Fibroblast of lung (primary cell): ENCODE measurements at regions not wholly inside any gene's neighbourhood (a gene's known extent, or its start where the extent isn't known, plus 50 kb on each side); places are given as distances from the start of the nearest gene placed in this dataset.

ENCODE experiments used
- DNase-seq, 2 donors: peaks; one replicate each; pipeline versions ENCODE4 v3.0.0 to v3.0.0-alpha.2; 2010; ENCODE audit warnings: low read depth in 2 of 2
- H2AFZ ChIP-seq: 2 replicates; pipeline ENCODE4 v1.5.1; 2012; ENCODE audit warnings: low read length, control low read depth, inconsistent platforms
- H3K27ac ChIP-seq: 2 replicates; pipeline ENCODE4 v1.5.1; 2011; ENCODE audit warnings: low read length, control low read depth; ENCODE audit not compliant: insufficient read depth
- H3K27me3 ChIP-seq: 2 replicates; pipeline ENCODE4 v1.5.1; 2011; ENCODE audit warnings: mild to moderate bottlenecking, low read length; ENCODE audit not compliant: control insufficient read depth, insufficient read depth
- H3K36me3 ChIP-seq: 2 replicates; pipeline ENCODE4 v1.5.1; 2011; ENCODE audit warnings: low read length; ENCODE audit not compliant: control insufficient read depth, insufficient read depth
- H3K4me1 ChIP-seq: 2 replicates; pipeline ENCODE4 v1.5.1; 2011; ENCODE audit warnings: low read length; ENCODE audit not compliant: control insufficient read depth, insufficient read depth; ENCODE audit errors: extremely low read depth
- H3K4me2 ChIP-seq: 2 replicates; pipeline ENCODE4 v1.5.1; 2011; ENCODE audit warnings: low read length, control low read depth; ENCODE audit not compliant: insufficient read depth; ENCODE audit errors: extremely low read depth
- H3K4me3 ChIP-seq, 4 experiments: fragments of 200-600 bp in 1 of 4; sonication (generic) in 1 of 4; replicated peaks in 1 of 4; 2 replicates each; pipeline ENCODE4 v1.5.1; 2011 to 2016; ENCODE audit warnings: low read length in 4 of 4, low read depth in 3 of 4, mild to moderate bottlenecking in 3 of 4, control low read depth in 2 of 4, inconsistent platforms in 1 of 4, mixed read lengths in 1 of 4; ENCODE audit not compliant: insufficient read depth in 1 of 4; ENCODE audit errors: control extremely low read depth in 1 of 4
- H3K79me2 ChIP-seq: 2 replicates; pipeline ENCODE4 v1.5.1; 2012; ENCODE audit warnings: mild to moderate bottlenecking, low read length, inconsistent platforms; ENCODE audit not compliant: control insufficient read depth, insufficient read depth
- H3K9ac ChIP-seq: 2 replicates; pipeline ENCODE4 v1.5.1; 2011; ENCODE audit warnings: mild to moderate bottlenecking, low read length, control low read depth; ENCODE audit not compliant: insufficient read depth
- H3K9me3 ChIP-seq: 2 replicates; pipeline ENCODE4 v1.5.1; 2012; ENCODE audit warnings: low read depth, low read length; ENCODE audit not compliant: control insufficient read depth, insufficient read depth
- H4K20me1 ChIP-seq: 2 replicates; pipeline ENCODE4 v1.5.1; 2011; ENCODE audit warnings: low read length; ENCODE audit not compliant: control insufficient read depth, insufficient read depth; ENCODE audit errors: extremely low read depth
- EZH2 ChIP-seq: IDR thresholded peaks from 2 replicates; pipeline ENCODE4 v1.5.1; 2012; ENCODE audit warnings: low read length, control low read depth, mild to moderate bottlenecking; ENCODE audit errors: missing control alignments
- TF ChIP-seq, protein P1 (sequence below), 2 donors: IDR thresholded peaks in 1 of 2; conservative IDR thresholded peaks in 1 of 2; 1 replicate in 1 of 2; 2 replicates in 1 of 2; pipeline ENCODE4 v1.5.1; 2011 to 2012; ENCODE audit warnings: low read length in 2 of 2, control low read depth in 1 of 2, inconsistent platforms in 1 of 2, low read depth in 1 of 2, mild to moderate bottlenecking in 1 of 2

DNA sequence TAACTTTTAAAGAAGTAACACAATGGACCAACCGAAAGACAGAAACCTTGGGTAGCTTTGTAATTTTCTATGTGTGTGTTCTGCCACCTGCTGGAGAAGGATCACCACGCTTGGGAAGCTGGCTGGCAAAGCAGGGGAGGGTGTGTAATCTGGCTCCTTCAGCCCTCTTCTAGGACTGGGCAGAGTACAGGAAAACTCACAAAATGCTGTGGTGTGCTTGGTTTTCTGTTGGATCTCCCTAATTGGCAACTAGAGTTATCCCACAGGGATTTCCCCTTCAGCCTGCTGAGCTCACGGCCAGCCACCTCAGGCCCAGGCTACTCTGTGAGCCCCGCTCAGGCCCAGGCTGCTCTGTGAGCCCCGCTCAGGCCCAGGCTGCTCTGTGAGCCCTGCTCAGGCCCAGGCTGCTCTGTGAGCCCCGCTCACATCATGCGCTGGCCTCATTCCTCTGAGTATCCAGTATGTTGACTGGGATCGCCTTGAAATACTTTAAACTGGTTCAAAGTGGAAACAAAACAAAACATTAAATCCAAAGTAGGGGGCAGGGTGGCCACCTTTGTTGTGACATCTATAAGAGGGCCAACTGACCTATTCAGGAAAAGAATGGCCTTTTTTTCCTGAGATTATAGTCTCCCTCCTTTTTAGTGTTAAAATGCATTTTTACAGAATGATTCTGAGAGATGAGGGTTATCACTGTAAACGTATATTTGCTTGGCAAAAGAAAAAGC lies 52.0 kb upstream of the RNU6-8 start:
- DNase-seq = peak; percentile 63 to 77
- no peak overlapping the region for H2AFZ ChIP-seq
- H3K4me1 ChIP-seq = peaks cover 2% of the 10 kb centered on the region
- H3K4me2 ChIP-seq = no peak overlapping the region
- H3K4me3 ChIP-seq = no peak overlapping the region
- no peak overlapping the region for H3K27ac ChIP-seq
- H3K9me3 ChIP-seq = no peaks in the 10 kb centered on the region
- no peaks in the 10 kb centered on the region for H4K20me1 ChIP-seq
- no peaks in the 10 kb centered on the region for H3K79me2 ChIP-seq
- TF ChIP-seq, protein P1, sequence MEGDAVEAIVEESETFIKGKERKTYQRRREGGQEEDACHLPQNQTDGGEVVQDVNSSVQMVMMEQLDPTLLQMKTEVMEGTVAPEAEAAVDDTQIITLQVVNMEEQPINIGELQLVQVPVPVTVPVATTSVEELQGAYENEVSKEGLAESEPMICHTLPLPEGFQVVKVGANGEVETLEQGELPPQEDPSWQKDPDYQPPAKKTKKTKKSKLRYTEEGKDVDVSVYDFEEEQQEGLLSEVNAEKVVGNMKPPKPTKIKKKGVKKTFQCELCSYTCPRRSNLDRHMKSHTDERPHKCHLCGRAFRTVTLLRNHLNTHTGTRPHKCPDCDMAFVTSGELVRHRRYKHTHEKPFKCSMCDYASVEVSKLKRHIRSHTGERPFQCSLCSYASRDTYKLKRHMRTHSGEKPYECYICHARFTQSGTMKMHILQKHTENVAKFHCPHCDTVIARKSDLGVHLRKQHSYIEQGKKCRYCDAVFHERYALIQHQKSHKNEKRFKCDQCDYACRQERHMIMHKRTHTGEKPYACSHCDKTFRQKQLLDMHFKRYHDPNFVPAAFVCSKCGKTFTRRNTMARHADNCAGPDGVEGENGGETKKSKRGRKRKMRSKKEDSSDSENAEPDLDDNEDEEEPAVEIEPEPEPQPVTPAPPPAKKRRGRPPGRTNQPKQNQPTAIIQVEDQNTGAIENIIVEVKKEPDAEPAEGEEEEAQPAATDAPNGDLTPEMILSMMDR (conservative IDR thresholded peaks at IDR 0.05 in 1 of 2, IDR thresholded peaks at IDR 0.05 in 1 of 2; ENCODE audit: low read depth in 1 of 2, low read length in 2 of 2) = peak; percentile 71 to 89
- no peak for TF ChIP-seq EZH2
- H3K36me3 ChIP-seq = no peaks in the 10 kb centered on the region
- H3K9ac ChIP-seq = no peak overlapping the region
- H3K27me3 ChIP-seq = no peaks in the 10 kb centered on the region

DNA sequence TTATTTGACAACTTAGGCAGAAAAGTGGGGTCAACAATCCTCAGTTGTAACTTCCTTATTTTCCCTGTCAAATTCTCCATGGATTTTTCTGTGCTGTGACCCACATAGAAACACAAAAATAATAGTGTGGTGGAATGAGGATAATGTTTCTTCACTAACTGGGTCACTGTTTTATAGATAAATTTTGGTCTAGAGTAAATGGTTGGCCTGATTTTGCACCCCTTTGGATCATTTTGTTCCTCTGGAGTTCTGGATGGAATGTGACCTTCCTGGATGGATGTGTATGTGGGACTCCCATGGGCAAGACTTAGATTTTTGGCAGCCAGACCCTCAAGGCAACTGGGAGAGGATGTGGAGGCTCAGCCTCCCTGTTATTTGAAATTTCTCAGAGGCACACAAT lies 52.7 kb upstream of the RNU6-8 start:
- Histone ChIP-seq H3K27me3 (no peaks in the 10 kb centered on the region), H3K4me2 (no peak overlapping the region), H3K36me3 (no peaks in the 10 kb centered on the region), H3K27ac (no peak overlapping the region), H3K4me3 (no peak overlapping the region), H3K4me1 (peaks cover 2% of the 10 kb centered on the region), H3K9ac (no peak overlapping the region), H2AFZ (no peak overlapping the region), H3K79me2 (no peaks in the 10 kb centered on the region), H3K9me3 (no peaks in the 10 kb centered on the region), H4K20me1 (no peaks in the 10 kb centered on the region)
- no peak for DNase-seq
- no peak for TF ChIP-seq EZH2
- TF ChIP-seq, protein P1 (conservative IDR thresholded peaks at IDR 0.05 in 1 of 2, IDR thresholded peaks at IDR 0.05 in 1 of 2; ENCODE audit: low read depth in 1 of 2, low read length in 2 of 2) = no peak

DNA sequence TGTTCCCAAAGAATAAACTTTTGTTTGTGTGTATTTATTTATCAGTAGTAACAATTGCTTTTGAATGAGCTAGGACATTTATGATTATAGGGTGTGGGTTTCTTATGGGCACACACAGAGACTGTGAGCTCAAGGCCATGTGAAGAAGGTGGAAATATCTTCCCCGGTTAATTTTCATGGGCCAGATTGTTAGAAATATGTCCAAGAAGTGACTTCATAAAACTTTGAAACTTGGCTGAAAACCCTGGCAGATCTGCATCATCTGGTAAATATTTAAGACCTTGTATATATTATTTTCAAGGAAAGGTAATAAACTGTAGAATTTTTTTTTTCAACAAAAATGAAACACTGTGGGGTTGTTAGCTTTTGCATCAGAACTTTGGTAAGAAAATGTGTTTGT lies 53.5 kb upstream of the RNU6-8 start:
- H4K20me1 ChIP-seq = no peaks in the 10 kb centered on the region
- no peak overlapping the region for H3K9ac ChIP-seq
- no peak overlapping the region for H3K4me3 ChIP-seq
- no peak overlapping the region for H3K27ac ChIP-seq
- H2AFZ ChIP-seq = no peak overlapping the region
- H3K4me2 ChIP-seq = no peak overlapping the region
- TF ChIP-seq EZH2 = no peak
- TF ChIP-seq, protein P1 (conservative IDR thresholded peaks at IDR 0.05 in 1 of 2, IDR thresholded peaks at IDR 0.05 in 1 of 2; ENCODE audit: low read depth in 1 of 2, low read length in 2 of 2) = no peak
- no peaks in the 10 kb centered on the region for H3K36me3 ChIP-seq
- no peaks in the 10 kb centered on the region for H3K79me2 ChIP-seq
- no peaks in the 10 kb centered on the region for H3K9me3 ChIP-seq
- peak; percentile 5 to 37 for DNase-seq
- H3K4me1 ChIP-seq = peaks cover 2% of the 10 kb centered on the region
- H3K27me3 ChIP-seq = no peaks in the 10 kb centered on the region
